Memory B cell (primary cell): ENCODE measurements at regions not wholly inside any gene's neighbourhood (a gene's known extent, or its start where the extent isn't known, plus 50 kb on each side); places are given as distances from the start of the nearest gene placed in this dataset.

ENCODE experiments used
- ATAC-seq: fragments of 150-1000 bp; cut with Tn5 transposase; 2 replicates; pipeline ENCODE4 v1.10.0; 2021; ENCODE audit warnings: low read depth, mild to moderate bottlenecking, moderate library complexity
- DNase-seq, 2 donors: peaks; one replicate each; pipeline ENCODE4 v3.0.0; 2022; ENCODE audit warnings: low spot score in 2 of 2
- H3K27ac Mint-ChIP-seq: one replicate; pipeline ENCODE4 v1.8.0; 2022; ENCODE audit warnings: mild to moderate bottlenecking, moderate library complexity, mixed read lengths
- H3K27me3 Mint-ChIP-seq: one replicate; pipeline ENCODE4 v1.8.0; 2022; ENCODE audit warnings: mixed read lengths
- H3K36me3 Mint-ChIP-seq: one replicate; pipeline ENCODE4 v1.8.0; 2022; ENCODE audit warnings: mild to moderate bottlenecking, mixed read lengths
- H3K4me1 Mint-ChIP-seq: one replicate; pipeline ENCODE4 v1.8.0; 2022; ENCODE audit warnings: mixed read lengths
- H3K4me3 Mint-ChIP-seq: one replicate; pipeline ENCODE4 v1.8.0; 2022; ENCODE audit warnings: mild to moderate bottlenecking, moderate library complexity, mixed read lengths
- H3K9me3 Mint-ChIP-seq: one replicate; pipeline ENCODE4 v1.8.0; 2022; ENCODE audit warnings: mixed read lengths

- peaks cover 60% of the 10 kb centered on the region for H3K4me1 Mint-ChIP-seq
- H3K27ac Mint-ChIP-seq, result peak overlapping the region; percentile 89
- no peaks in the 10 kb centered on the region for H3K9me3 Mint-ChIP-seq
- ATAC-seq, result peak; percentile 61
- no peaks in the 10 kb centered on the region for H3K27me3 Mint-ChIP-seq
- H3K36me3 Mint-ChIP-seq, result peaks cover 4% of the 10 kb centered on the region
- H3K4me3 Mint-ChIP-seq, result peak overlapping the region; percentile 99
- no peak for DNase-seq
Measured at GRCh38 chr17:77405867-77406732, 265.3 kb downstream of the SEC14L1 start.

DNA sequence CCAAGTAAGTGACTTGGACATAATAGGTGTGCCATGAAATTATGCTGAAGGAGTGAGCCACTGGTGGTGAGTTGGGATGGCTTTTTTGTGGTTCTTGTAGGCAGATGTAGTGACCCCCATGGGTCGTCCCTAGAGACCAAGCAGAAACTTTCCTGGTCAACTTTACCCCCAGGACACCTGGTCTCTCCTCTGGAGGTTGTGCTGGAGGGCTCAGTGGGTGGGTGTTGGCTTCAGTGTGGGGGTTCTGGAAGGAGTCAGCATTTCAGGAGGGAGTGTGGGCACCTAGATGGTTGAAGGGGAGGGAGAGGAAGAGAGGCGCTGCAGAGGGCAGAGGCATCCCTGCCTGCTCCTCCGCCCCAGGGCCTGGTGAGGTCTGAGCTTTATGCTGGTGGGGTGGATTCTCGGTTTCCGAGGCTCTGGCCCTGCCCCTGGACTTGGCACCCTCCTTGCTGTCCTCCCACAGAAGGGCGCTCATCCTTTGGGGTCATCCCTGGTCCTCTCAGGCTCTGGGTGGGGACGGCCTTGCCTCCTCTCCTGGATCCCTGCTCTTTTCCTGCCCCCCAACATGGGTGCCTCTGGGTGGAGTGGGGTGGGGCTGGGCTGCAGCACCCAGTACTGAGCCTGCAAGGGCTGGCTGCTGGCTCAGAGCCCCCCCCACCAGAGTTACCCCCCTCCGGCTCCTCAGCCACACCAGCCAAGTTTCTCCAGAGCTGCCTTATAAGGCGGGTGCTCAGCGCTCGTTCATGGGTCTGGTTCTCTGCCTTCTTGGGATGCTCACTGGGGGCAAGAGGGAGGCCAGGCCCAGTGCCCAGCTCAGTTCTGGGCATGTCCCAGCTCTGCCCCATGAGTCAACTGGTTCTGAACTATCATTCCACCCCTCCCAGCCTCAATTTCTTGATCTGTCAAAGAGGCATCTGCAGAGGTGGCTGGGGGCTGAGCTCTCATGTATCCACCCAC, 266.8 kb downstream of the SEC14L1 start:
- Mint-ChIP-seq H3K4me3 (no peak overlapping the region), H3K36me3 (peaks cover 6% of the 10 kb centered on the region), H3K4me1 (peaks cover 54% of the 10 kb centered on the region), H3K27me3 (no peaks in the 10 kb centered on the region), H3K27ac (peak overlapping the region; percentile 89), H3K9me3 (no peaks in the 10 kb centered on the region)
- no peak for ATAC-seq
- DNase-seq, result no peak

DNA sequence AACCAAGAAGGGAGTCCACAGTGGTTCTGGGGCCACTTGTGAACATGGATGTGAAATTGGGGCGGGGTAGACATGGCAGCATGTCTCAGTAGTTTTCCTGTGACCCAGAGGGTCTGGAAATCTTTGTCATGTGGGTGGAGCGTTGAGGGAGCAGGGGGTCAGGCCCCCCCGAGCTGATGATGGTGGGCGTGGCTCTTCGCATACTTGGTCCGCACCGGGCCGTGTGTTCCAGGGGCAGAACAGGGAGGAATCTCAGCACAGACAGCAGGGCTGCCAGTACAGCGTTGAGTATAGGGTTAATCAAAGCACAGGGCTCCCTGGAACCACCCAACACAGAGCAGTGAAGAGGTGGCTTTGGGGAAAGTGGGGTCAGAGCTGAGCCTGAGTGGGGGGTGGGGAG, 267.5 kb downstream of the SEC14L1 start:
- Mint-ChIP-seq H3K27me3 (no peaks in the 10 kb centered on the region), H3K4me3 (peak overlapping the region; percentile 19), H3K9me3 (no peaks in the 10 kb centered on the region), H3K36me3 (peaks cover 6% of the 10 kb centered on the region), H3K4me1 (peaks cover 52% of the 10 kb centered on the region), H3K27ac (peak overlapping the region; percentile 12)
- ATAC-seq (no peak), DNase-seq (no peak)

GRCh38 chr17:77409282-77410161, 268.8 kb downstream of the SEC14L1 start:
- DNase-seq, result no peak
- Mint-ChIP-seq H3K4me3 (peak overlapping the region; percentile 42), H3K4me1 (peaks cover 46% of the 10 kb centered on the region), H3K27me3 (no peaks in the 10 kb centered on the region), H3K27ac (no peak overlapping the region), H3K9me3 (no peaks in the 10 kb centered on the region), H3K36me3 (peaks cover 4% of the 10 kb centered on the region)
- peak; percentile 12 for ATAC-seq

- peaks cover 41% of the 10 kb centered on the region for H3K4me1 Mint-ChIP-seq
- H3K9me3 Mint-ChIP-seq, result no peaks in the 10 kb centered on the region
- H3K4me3 Mint-ChIP-seq, result no peak overlapping the region
- no peaks in the 10 kb centered on the region for H3K27me3 Mint-ChIP-seq
- H3K27ac Mint-ChIP-seq, result peak overlapping the region; percentile 31
- no peak for DNase-seq
- no peak for ATAC-seq
- peaks cover 4% of the 10 kb centered on the region for H3K36me3 Mint-ChIP-seq
Measured at GRCh38 chr17:77410470-77410869, 269.7 kb downstream of the SEC14L1 start.

DNA sequence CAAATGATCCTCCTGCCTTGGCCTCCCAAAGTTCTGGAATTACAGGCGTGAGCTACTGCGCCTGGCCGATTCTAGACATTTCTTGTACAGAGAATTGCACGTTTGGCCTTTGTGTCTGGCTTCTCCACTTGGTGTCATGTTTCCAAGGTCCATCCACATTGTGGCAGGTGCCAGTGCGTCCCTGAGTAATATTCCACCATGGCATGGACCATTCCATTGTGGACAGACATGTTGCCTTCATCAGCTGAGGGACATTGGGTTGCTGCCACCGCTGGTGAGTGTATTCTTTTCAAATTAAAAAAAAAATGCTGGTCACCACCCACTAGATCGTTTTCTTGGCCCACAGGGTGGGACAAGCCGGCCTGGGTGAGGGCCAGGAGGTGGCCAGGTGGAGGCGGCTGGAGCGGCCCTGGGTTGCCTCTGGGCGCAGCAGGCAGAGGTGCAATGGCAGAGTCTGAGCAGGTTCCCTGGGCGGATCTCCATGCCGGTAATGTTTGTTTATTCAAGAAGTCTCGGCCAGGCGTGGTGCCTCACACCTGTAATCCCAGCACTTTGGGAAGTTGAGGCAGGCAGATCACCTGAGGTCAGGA, 274.1 kb downstream of the SEC14L1 start:
- Mint-ChIP-seq H3K9me3 (no peaks in the 10 kb centered on the region), H3K36me3 (peaks cover 4% of the 10 kb centered on the region), H3K27me3 (no peaks in the 10 kb centered on the region), H3K4me1 (peaks cover 14% of the 10 kb centered on the region), H3K4me3 (no peak overlapping the region), H3K27ac (no peak overlapping the region)
- ATAC-seq, result no peak
- no peak for DNase-seq

- H3K4me3 Mint-ChIP-seq, result no peak overlapping the region
- no peaks in the 10 kb centered on the region for H3K27me3 Mint-ChIP-seq
- H3K36me3 Mint-ChIP-seq, result peaks cover 2% of the 10 kb centered on the region
- H3K9me3 Mint-ChIP-seq, result no peaks in the 10 kb centered on the region
- ATAC-seq (no peak), DNase-seq (no peak)
- H3K27ac Mint-ChIP-seq, result no peak overlapping the region
- H3K4me1 Mint-ChIP-seq, result peaks cover 14% of the 10 kb centered on the region
Measured at GRCh38 chr17:77416105-77416713, 275.4 kb downstream of the SEC14L1 start.

GRCh38 chr17:77417575-77417974, 276.8 kb downstream of the SEC14L1 start:
- Mint-ChIP-seq H3K4me1 (peaks cover 18% of the 10 kb centered on the region), H3K27me3 (no peaks in the 10 kb centered on the region), H3K4me3 (no peak overlapping the region), H3K9me3 (no peaks in the 10 kb centered on the region), H3K27ac (no peak overlapping the region), H3K36me3 (no peaks in the 10 kb centered on the region)
- ATAC-seq (no peak), DNase-seq (no peak)

- Mint-ChIP-seq H3K4me1 (peaks cover 14% of the 10 kb centered on the region), H3K4me3 (no peak overlapping the region), H3K36me3 (no peaks in the 10 kb centered on the region), H3K27me3 (no peaks in the 10 kb centered on the region), H3K9me3 (no peaks in the 10 kb centered on the region), H3K27ac (no peak overlapping the region)
- ATAC-seq (no peak), DNase-seq (no peak)
Measured at GRCh38 chr17:77418609-77419008, 277.8 kb downstream of the SEC14L1 start.

- Mint-ChIP-seq H3K36me3 (no peaks in the 10 kb centered on the region), H3K27ac (no peak overlapping the region), H3K27me3 (no peaks in the 10 kb centered on the region), H3K4me1 (peaks cover 14% of the 10 kb centered on the region), H3K4me3 (no peak overlapping the region), H3K9me3 (no peaks in the 10 kb centered on the region)
- DNase-seq (no peak), ATAC-seq (no peak)
Measured at GRCh38 chr17:77419095-77419494, 278.3 kb downstream of the SEC14L1 start.

DNA sequence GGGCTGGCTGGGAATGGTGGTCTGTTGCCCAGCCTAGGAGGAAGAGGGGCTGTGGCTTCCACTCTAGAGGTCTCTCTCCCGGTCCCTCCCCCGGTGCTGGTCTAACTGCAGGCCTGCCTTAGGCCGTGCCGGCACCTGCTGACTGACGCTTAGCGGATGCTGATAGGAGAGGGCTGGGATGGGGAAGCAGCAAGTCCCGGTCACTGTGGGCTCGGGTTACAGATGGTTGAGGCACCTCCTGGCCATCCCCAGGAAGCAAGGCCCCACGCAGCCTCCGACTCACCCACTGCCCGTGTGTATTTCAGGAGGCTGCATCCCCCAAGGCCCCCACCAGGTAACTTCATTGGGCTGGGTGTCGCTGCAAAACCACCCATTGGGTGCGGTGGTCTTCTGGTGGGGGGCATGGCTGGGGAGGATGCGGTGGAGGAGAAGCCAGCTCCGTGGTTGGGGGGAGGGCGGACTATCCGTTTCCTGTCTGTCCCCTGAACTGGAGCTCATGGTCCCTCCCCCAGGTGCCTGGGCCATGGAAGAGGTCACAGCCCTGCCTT, 278.9 kb downstream of the SEC14L1 start:
- H3K4me3 Mint-ChIP-seq, result no peak overlapping the region

DNA sequence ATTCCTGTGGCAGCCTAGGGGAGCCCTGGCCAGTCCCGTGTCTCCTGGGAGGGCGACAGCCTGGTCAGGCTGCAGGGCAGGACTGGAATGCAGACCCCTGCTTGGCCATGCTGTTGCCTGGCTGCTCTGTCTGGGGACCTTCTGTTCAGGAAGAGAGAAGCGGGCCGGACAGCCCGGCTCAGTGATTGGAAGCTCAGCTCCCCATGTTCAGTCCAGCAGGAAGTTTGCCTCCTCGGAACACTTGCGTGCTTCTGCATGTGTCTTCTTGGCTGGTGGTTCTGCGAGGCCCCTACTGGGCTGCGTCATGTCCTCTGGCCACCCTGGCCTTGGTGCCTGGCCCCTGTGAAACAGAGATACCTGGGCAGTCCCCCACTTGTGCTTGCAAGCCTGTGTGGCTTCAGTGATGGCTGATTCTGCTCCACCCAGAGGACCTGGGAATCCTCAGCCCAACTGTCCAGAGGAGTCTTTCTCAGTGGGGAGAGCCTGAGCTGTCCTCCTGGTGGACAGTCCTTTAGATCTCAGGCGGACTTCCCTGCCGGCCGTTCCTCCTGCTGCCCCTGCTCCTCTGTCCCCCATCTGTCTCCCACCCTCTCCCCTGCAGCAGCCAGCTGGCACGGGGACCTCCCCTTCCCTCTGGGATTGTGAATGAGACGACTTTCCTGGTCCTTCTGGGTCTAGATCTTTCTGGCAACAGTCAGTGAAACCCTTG, 279.5 kb downstream of the SEC14L1 start:
- no peak for DNase-seq
- Mint-ChIP-seq H3K9me3 (no peaks in the 10 kb centered on the region), H3K4me3 (no peak overlapping the region), H3K27ac (peak overlapping the region; percentile 31), H3K4me1 (peaks cover 14% of the 10 kb centered on the region), H3K27me3 (no peaks in the 10 kb centered on the region), H3K36me3 (no peaks in the 10 kb centered on the region)
- no peak for ATAC-seq

More for the DNA sequence above, 278.9 kb downstream of the SEC14L1 start:
- Mint-ChIP-seq H3K9me3 (no peaks in the 10 kb centered on the region), H3K27me3 (no peaks in the 10 kb centered on the region), H3K36me3 (no peaks in the 10 kb centered on the region), H3K4me1 (peaks cover 14% of the 10 kb centered on the region), H3K27ac (no peak overlapping the region)
- no peak for DNase-seq
- no peak for ATAC-seq
